HepG2 (cell line): ENCODE measurements at regions not wholly inside any gene's neighbourhood (a gene's known extent, or its start where the extent isn't known, plus 50 kb on each side); places are given as distances from the start of the nearest gene placed in this dataset.

ENCODE experiments used
- ETV5 ChIP-seq: IDR thresholded peaks from 2 replicates; pipeline ENCODE4 v1.6.1; 2018; ENCODE audit warnings: missing biosample characterization, missing genetic modification reagents, inconsistent platforms, borderline replicate concordance
- GZF1 ChIP-seq: sonication (generic); formaldehyde crosslinking; IDR thresholded peaks from 2 replicates; pipeline ENCODE4 v1.5.1; 2020; ENCODE audit warnings: mild to moderate bottlenecking, missing genetic modification reagents
- HOXA5 ChIP-seq: sonication (generic); formaldehyde crosslinking; IDR thresholded peaks from 2 replicates; pipeline ENCODE4 v1.4.0; 2020; ENCODE audit warnings: missing genetic modification reagents
- TCF7L2 ChIP-seq: IDR thresholded peaks from 2 replicates; pipeline ENCODE4 v1.6.1; 2011; ENCODE audit warnings: mild to moderate bottlenecking, low read depth, low read length, moderate library complexity
- TF ChIP-seq, protein P1 (sequence below): sonication (generic); formaldehyde crosslinking; IDR thresholded peaks from 2 replicates; pipeline ENCODE4 v1.5.0; 2020; ENCODE audit warnings: mild to moderate bottlenecking, missing genetic modification reagents, moderate library complexity

DNA sequence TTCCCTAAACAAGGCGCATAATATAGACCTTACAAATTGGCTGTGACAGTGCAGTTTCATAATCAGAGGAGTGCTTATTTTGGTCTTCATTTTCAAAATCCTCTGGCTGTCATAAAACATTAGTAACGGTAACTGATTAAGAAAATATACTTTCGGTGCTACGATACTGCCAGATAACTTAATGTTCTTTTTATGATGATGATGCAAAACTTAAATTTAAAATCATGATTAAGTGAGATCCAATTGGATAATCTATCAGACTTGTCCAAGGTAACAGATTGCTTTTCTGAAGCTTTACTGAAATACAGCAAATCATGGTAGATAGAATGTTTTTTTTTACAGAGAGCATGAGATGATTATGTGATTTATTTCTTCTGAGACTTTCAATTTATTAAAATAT lies 364.2 kb upstream of the CNTN3 start:
- TF ChIP-seq ETV5 (CRISPR knock-in tag) (no peak), HOXA5 (CRISPR knock-in tag) (no peak), GZF1 (CRISPR knock-in tag) (no peak), TCF7L2 (no peak)
- TF ChIP-seq, protein P1, sequence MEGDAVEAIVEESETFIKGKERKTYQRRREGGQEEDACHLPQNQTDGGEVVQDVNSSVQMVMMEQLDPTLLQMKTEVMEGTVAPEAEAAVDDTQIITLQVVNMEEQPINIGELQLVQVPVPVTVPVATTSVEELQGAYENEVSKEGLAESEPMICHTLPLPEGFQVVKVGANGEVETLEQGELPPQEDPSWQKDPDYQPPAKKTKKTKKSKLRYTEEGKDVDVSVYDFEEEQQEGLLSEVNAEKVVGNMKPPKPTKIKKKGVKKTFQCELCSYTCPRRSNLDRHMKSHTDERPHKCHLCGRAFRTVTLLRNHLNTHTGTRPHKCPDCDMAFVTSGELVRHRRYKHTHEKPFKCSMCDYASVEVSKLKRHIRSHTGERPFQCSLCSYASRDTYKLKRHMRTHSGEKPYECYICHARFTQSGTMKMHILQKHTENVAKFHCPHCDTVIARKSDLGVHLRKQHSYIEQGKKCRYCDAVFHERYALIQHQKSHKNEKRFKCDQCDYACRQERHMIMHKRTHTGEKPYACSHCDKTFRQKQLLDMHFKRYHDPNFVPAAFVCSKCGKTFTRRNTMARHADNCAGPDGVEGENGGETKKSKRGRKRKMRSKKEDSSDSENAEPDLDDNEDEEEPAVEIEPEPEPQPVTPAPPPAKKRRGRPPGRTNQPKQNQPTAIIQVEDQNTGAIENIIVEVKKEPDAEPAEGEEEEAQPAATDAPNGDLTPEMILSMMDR (CRISPR knock-in tag): no peak
